IMR-90 (cell line): ENCODE measurements at regions not wholly inside any gene's neighbourhood (a gene's known extent, or its start where the extent isn't known, plus 50 kb on each side); places are given as distances from the start of the nearest gene placed in this dataset.

Experiments
- ATAC-seq: fragments of 200-7000 bp; cut with Tn5 transposase; 2 replicates; pipeline ENCODE4 v1.9.1; 2020; ENCODE audit warnings: low read depth, mild to moderate bottlenecking, moderate library complexity
- BruUV-seq: library from RNA; stranded (reverse); fragments of 400-500 nt; replicated peaks from 2 replicates; lab custom pipeline; 2021; lab: Mats Ljungman, UMichigan
- CTCF ChIA-PET: fragments of 300-600 bp; formaldehyde crosslinking; extraction: SDS; loops from one replicate; lab custom pipeline; 2021; ENCODE audit warnings: antibody characterized with exemption; lab: Yijun Ruan, JAX
- POLR2A ChIA-PET: fragments of 300-600 bp; sonication (Branson Sonifier 250); formaldehyde crosslinking; loops from one replicate; lab custom pipeline; 2022; ENCODE audit warnings: antibody characterized with exemption; ENCODE audit not compliant: unreplicated experiment; lab: Charles Lee
- DNase-seq: peaks from one replicate; pipeline ENCODE4 v3.0.0; 2013
- H2AFZ ChIP-seq: replicated peaks from 2 replicates; pipeline ENCODE3; 2013; ENCODE audit warnings: low read length, mild to moderate bottlenecking; ENCODE audit not compliant: poor library complexity
- H2AK5ac ChIP-seq: 2 replicates; pipeline ENCODE4 v1.6.1; 2013; ENCODE audit warnings: low read depth, low read length, inconsistent platforms
- H2AK9ac ChIP-seq: replicated peaks from 2 replicates; pipeline ENCODE3; 2013; ENCODE audit warnings: mild to moderate bottlenecking, low read depth, low read length, moderate library complexity; ENCODE audit not compliant: poor library complexity
- H2BK120ac ChIP-seq: 2 replicates; pipeline ENCODE4 v1.6.1; 2013; ENCODE audit warnings: low read depth, low read length, inconsistent platforms
- H2BK15ac ChIP-seq: 3 replicates; pipeline ENCODE4 v1.6.1; 2013; ENCODE audit warnings: low read depth, low read length, inconsistent platforms
- H2BK20ac ChIP-seq: 2 replicates; pipeline ENCODE4 v1.6.1; 2013; ENCODE audit warnings: low read depth, mild to moderate bottlenecking, inconsistent platforms, low read length, moderate library complexity
- H2BK5ac ChIP-seq: 2 replicates; pipeline ENCODE4 v1.6.1; 2013; ENCODE audit warnings: mild to moderate bottlenecking, low read depth, low read length, inconsistent platforms; ENCODE audit not compliant: poor library complexity, severe bottlenecking
- H3K14ac ChIP-seq: replicated peaks from 2 replicates; pipeline ENCODE4 v1.6.1; 2013; ENCODE audit warnings: low read depth, low read length, inconsistent platforms
- H3K18ac ChIP-seq: 2 replicates; pipeline ENCODE4 v1.6.1; 2013; ENCODE audit warnings: low read depth, low read length, control low read depth
- H3K23ac ChIP-seq: 2 replicates; pipeline ENCODE4 v1.6.1; 2013; ENCODE audit warnings: low read depth, low read length, inconsistent platforms
- H3K27ac ChIP-seq: 2 replicates; pipeline ENCODE4 v1.5.1; 2013; ENCODE audit warnings: mild to moderate bottlenecking, control low read depth, low read length; ENCODE audit not compliant: insufficient read depth
- H3K27me3 ChIP-seq: 2 replicates; pipeline ENCODE4 v1.6.1; 2013; ENCODE audit warnings: low read length; ENCODE audit not compliant: control insufficient read depth, insufficient read depth
- H3K36me3 ChIP-seq: 2 replicates; pipeline ENCODE4 v1.6.1; 2013; ENCODE audit warnings: low read length, mixed read lengths; ENCODE audit not compliant: control insufficient read depth, insufficient read depth
- H3K4ac ChIP-seq: 2 replicates; pipeline ENCODE4 v1.6.1; 2013; ENCODE audit warnings: low read depth, low read length, inconsistent platforms
- H3K4me1 ChIP-seq: 2 replicates; pipeline ENCODE4 v1.6.1; 2013; ENCODE audit warnings: low read length, mixed read lengths; ENCODE audit not compliant: control insufficient read depth, insufficient read depth
- H3K4me2 ChIP-seq: 2 replicates; pipeline ENCODE4 v1.6.1; 2013; ENCODE audit warnings: low read depth, mild to moderate bottlenecking, control low read depth, low read length, moderate library complexity
- H3K4me3 ChIP-seq: 2 replicates; pipeline ENCODE4 v1.5.1; 2013; ENCODE audit warnings: low read depth, mild to moderate bottlenecking, control low read depth, low read length, moderate library complexity; ENCODE audit not compliant: insufficient read depth
- H3K56ac ChIP-seq: 2 replicates; pipeline ENCODE4 v1.6.1; 2013; ENCODE audit warnings: low read length, inconsistent platforms; ENCODE audit not compliant: insufficient read depth; ENCODE audit errors: extremely low read depth
- H3K79me1 ChIP-seq, 2 experiments: 2 replicates each; pipeline ENCODE4 v1.6.1; 2013; ENCODE audit warnings: low read length in 2 of 2, inconsistent platforms in 1 of 2, low read depth in 1 of 2
- H3K9ac ChIP-seq: 2 replicates; pipeline ENCODE4 v1.6.1; 2013; ENCODE audit warnings: low read depth, low read length, control low read depth
- H3K9me1 ChIP-seq: 2 replicates; pipeline ENCODE4 v1.6.1; 2013; ENCODE audit warnings: low read length, inconsistent platforms; ENCODE audit not compliant: insufficient read depth
- H3K9me3 ChIP-seq: 2 replicates; pipeline ENCODE4 v1.6.1; 2013; ENCODE audit warnings: low read length; ENCODE audit not compliant: control insufficient read depth, insufficient read depth
- H4K20me1 ChIP-seq: 2 replicates; pipeline ENCODE4 v1.6.1; 2013; ENCODE audit warnings: low read length, inconsistent platforms; ENCODE audit not compliant: insufficient read depth
- H4K5ac ChIP-seq: 2 replicates; pipeline ENCODE4 v1.6.1; 2013; ENCODE audit warnings: mild to moderate bottlenecking, low read depth, low read length, control low read depth
- H4K8ac ChIP-seq, 2 experiments: 2 replicates each; pipeline ENCODE4 v1.6.1; 2013; ENCODE audit warnings: low read depth in 2 of 2, low read length in 2 of 2, control low read depth in 1 of 2, inconsistent platforms in 1 of 2
- H4K91ac ChIP-seq: 2 replicates; pipeline ENCODE4 v1.6.1; 2013; ENCODE audit warnings: low read depth, low read length, inconsistent platforms; ENCODE audit not compliant: insufficient read depth
- BHLHE40 ChIP-seq: fragments of 150-350 bp; IDR thresholded peaks from 2 replicates; pipeline ENCODE4 v1.6.1; 2016; ENCODE audit warnings: mild to moderate bottlenecking, low read depth, low read length
- CEBPB ChIP-seq: IDR thresholded peaks from 2 replicates; pipeline ENCODE4 v1.6.1; 2012; ENCODE audit warnings: low read depth, low read length, improper control_type of control experiment
- CHD1 ChIP-seq: IDR thresholded peaks from 2 replicates; pipeline ENCODE4 v1.6.1; 2012; ENCODE audit warnings: low read depth, low read length, improper control_type of control experiment
- CTCF ChIP-seq: conservative IDR thresholded peaks from 2 replicates; pipeline ENCODE4 v1.5.1; 2012; ENCODE audit warnings: mild to moderate bottlenecking, low read depth, low read length, improper control_type of control experiment
- ELK1 ChIP-seq: fragments of 150-350 bp; IDR thresholded peaks from 2 replicates; pipeline ENCODE4 v1.6.1; 2016; ENCODE audit warnings: low read depth, mild to moderate bottlenecking, low read length, moderate library complexity, borderline replicate concordance
- FOS ChIP-seq: fragments of 150-350 bp; IDR thresholded peaks from 2 replicates; pipeline ENCODE4 v1.6.1; 2016; ENCODE audit warnings: low read depth, low read length
- MAFK ChIP-seq: IDR thresholded peaks from 2 replicates; pipeline ENCODE4 v1.6.1; 2012; ENCODE audit warnings: low read depth, low read length, improper control_type of control experiment
- MAZ ChIP-seq: IDR thresholded peaks from 2 replicates; pipeline ENCODE4 v1.6.1; 2012; ENCODE audit warnings: low read depth, mild to moderate bottlenecking, low read length, improper control_type of control experiment, moderate library complexity, borderline replicate concordance
- MXI1 ChIP-seq: IDR thresholded peaks from 2 replicates; pipeline ENCODE4 v1.6.1; 2012; ENCODE audit warnings: low read depth, mild to moderate bottlenecking, low read length, moderate library complexity, borderline replicate concordance
- NFE2L2 ChIP-seq: fragments of 150-350 bp; IDR thresholded peaks from 2 replicates; pipeline ENCODE4 v1.6.1; 2016; ENCODE audit warnings: low read depth, mild to moderate bottlenecking, low read length
- POLR2A ChIP-seq: IDR thresholded peaks from 2 replicates; pipeline ENCODE4 v1.6.1; 2012; ENCODE audit warnings: mild to moderate bottlenecking, low read depth, low read length
- RAD21 ChIP-seq: IDR thresholded peaks from 2 replicates; pipeline ENCODE4 v1.6.1; 2012; ENCODE audit warnings: low read length, improper control_type of control experiment
- RCOR1 ChIP-seq: IDR thresholded peaks from 2 replicates; pipeline ENCODE4 v1.6.1; 2012; ENCODE audit warnings: mild to moderate bottlenecking, low read length, improper control_type of control experiment; ENCODE audit not compliant: insufficient replicate concordance
- RFX5 ChIP-seq: IDR thresholded peaks from 2 replicates; pipeline ENCODE4 v1.8.0; 2012; ENCODE audit warnings: low read depth, mild to moderate bottlenecking, low read length, moderate library complexity
- SMC3 ChIP-seq: fragments of 150-350 bp; IDR thresholded peaks from 2 replicates; pipeline ENCODE4 v1.6.1; 2016; ENCODE audit warnings: low read depth, mild to moderate bottlenecking, antibody characterized with exemption, low read length, moderate library complexity
- USF2 ChIP-seq: fragments of 150-350 bp; IDR thresholded peaks from 2 replicates; pipeline ENCODE4 v1.6.1; 2017; ENCODE audit warnings: mild to moderate bottlenecking, antibody characterized with exemption, low read length, low read depth
- WGBS, 2 experiments: methylation state at CpG; one replicate each; pipeline versions ENCODE4 v1.1.5 to v1.1.7; 2013; ENCODE audit warnings: missing lambda C conversion rate in 2 of 2; ENCODE audit not compliant: insufficient read length in 1 of 2; ENCODE audit errors: extremely low coverage in 2 of 2; 5-methylcytosine and 5-hydroxymethylcytosine counted together
- dilution Hi-C: fragments of 300-500 bp; cut with HindIII; formaldehyde crosslinking; loops from one replicate; pipeline ENCODE4 v1.14.3; 2018; ENCODE audit warnings: low sequenced_read_pairs; ENCODE audit not compliant: unreplicated experiment
- in situ Hi-C: fragments of 300-500 bp; cut with MboI; formaldehyde crosslinking; loops from 3 replicates; pipeline ENCODE4 v1.14.3; 2019; ENCODE audit warnings: low sequenced_read_pairs, inconsistent platforms, mixed read lengths
- intact Hi-C: fragments of 100-400 bp; cut with micrococcal nuclease; formaldehyde crosslinking; loops from 2 replicates; pipeline ENCODE4 v1.10.0; 2022

- Histone ChIP-seq H2BK5ac (no peak overlapping the region), H2BK15ac (no peak overlapping the region), H3K4me2 (no peak overlapping the region), H3K4me3 (no peak overlapping the region), H3K9me3 (no peaks in the 10 kb centered on the region), H3K14ac (no peak overlapping the region), H2BK20ac (no peak overlapping the region), H3K27me3 (no peaks in the 10 kb centered on the region), H3K4me1 (no peaks in the 10 kb centered on the region), H3K56ac (no peak overlapping the region), H4K91ac (no peak overlapping the region), H3K23ac (no peak overlapping the region), H3K27ac (no peak overlapping the region), H2BK120ac (no peak overlapping the region), H4K20me1 (no peaks in the 10 kb centered on the region), H3K79me1 (no peaks in the 10 kb centered on the region), H3K9me1 (no peaks in the 10 kb centered on the region), H4K5ac (no peak overlapping the region), H3K18ac (no peak overlapping the region), H3K9ac (no peak overlapping the region), H3K36me3 (no peaks in the 10 kb centered on the region), H4K8ac (no peak overlapping the region), H2AK5ac (no peak overlapping the region), H2AFZ (no peak overlapping the region), H3K4ac (no peak overlapping the region), H2AK9ac (no peak overlapping the region)
- in situ Hi-C loops, result no loop called here
- POLR2A ChIA-PET, result no interaction called here
- BruUV-seq, result no TSS peak
- TF ChIP-seq ELK1, result no peak
- no peak for TF ChIP-seq NFE2L2
- TF ChIP-seq CTCF, result no peak
- no peak for TF ChIP-seq MXI1
- TF ChIP-seq CHD1, result no peak
- no peak for TF ChIP-seq RFX5
- no peak for TF ChIP-seq USF2
- TF ChIP-seq MAFK, result no peak
- no peak for TF ChIP-seq RAD21
- no peak for TF ChIP-seq SMC3
- no peak for TF ChIP-seq MAZ
- TF ChIP-seq POLR2A, result no peak
- no peak for TF ChIP-seq CEBPB
- TF ChIP-seq BHLHE40, result no peak
- no peak for TF ChIP-seq RCOR1
- TF ChIP-seq FOS, result no peak
- no CpG with 5 or more reads among the region's 6 CpGs for WGBS, 2 experiments
- intact Hi-C loops, result no loop called here
- dilution Hi-C loops, result no loop called here
- CTCF ChIA-PET, result no interaction called here
- ATAC-seq, result no peak
- no peak for DNase-seq
These were observed 239.1 kb downstream of the CHM start for GRCh38 chrX:85808217-85808616.
